Lower leg skin (tissue), 4 donors: ENCODE measurements at regions not wholly inside any gene's neighbourhood (a gene's known extent, or its start where the extent isn't known, plus 50 kb on each side); places are given as distances from the start of the nearest gene placed in this dataset.

Experiments used
- DNase-seq, 2 donors: peaks; one replicate each; pipeline ENCODE4 v3.0.0-alpha.2; 2019; ENCODE audit warnings: low spot score in 2 of 2
- H3K4me3 ChIP-seq: fragments of 200-600 bp; sonication (generic); 2 replicates; pipeline ENCODE4 v1.5.1; 2017; ENCODE audit warnings: mild to moderate bottlenecking, low read depth; ENCODE audit not compliant: poor library complexity, severe bottlenecking
- POLR2A ChIP-seq, 2 donors: fragments of 450-650 bp; IDR thresholded peaks; one replicate each; pipeline ENCODE4 v1.6.1; 2016 to 2017; ENCODE audit warnings: antibody characterized with exemption in 2 of 2, mild to moderate bottlenecking in 1 of 2, moderate library complexity in 1 of 2
- WGBS, 2 donors: methylation state at CpG; one replicate each; pipeline ENCODE4 v1.1.5; 2018; 5-methylcytosine and 5-hydroxymethylcytosine counted together
- intact Hi-C: fragments of 100-400 bp; cut with DNase I; formaldehyde crosslinking; loops from one replicate; pipeline ENCODE4 v1.15.0; 2023; ENCODE audit warnings: low total_unique reads
- TF ChIP-seq, protein P1 (sequence below), 3 donors: fragments of 450-650 bp; IDR thresholded peaks; one replicate each; pipeline ENCODE4 v1.5.1; 2016; ENCODE audit warnings: antibody characterized with exemption in 3 of 3, mild to moderate bottlenecking in 3 of 3, moderate library complexity in 2 of 3

GRCh38 chr15:100703032-100703578 is 100.7 kb downstream of the ASB7 start:
- DNase-seq: peak in 1 of 2 donors; percentile 36
- 56 to 68% methylated on average over 3 of the region's 3 CpGs for WGBS, 2 donors
- TF ChIP-seq, protein P1, sequence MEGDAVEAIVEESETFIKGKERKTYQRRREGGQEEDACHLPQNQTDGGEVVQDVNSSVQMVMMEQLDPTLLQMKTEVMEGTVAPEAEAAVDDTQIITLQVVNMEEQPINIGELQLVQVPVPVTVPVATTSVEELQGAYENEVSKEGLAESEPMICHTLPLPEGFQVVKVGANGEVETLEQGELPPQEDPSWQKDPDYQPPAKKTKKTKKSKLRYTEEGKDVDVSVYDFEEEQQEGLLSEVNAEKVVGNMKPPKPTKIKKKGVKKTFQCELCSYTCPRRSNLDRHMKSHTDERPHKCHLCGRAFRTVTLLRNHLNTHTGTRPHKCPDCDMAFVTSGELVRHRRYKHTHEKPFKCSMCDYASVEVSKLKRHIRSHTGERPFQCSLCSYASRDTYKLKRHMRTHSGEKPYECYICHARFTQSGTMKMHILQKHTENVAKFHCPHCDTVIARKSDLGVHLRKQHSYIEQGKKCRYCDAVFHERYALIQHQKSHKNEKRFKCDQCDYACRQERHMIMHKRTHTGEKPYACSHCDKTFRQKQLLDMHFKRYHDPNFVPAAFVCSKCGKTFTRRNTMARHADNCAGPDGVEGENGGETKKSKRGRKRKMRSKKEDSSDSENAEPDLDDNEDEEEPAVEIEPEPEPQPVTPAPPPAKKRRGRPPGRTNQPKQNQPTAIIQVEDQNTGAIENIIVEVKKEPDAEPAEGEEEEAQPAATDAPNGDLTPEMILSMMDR (IDR thresholded peaks at IDR 0.05): no peak
- no peak for TF ChIP-seq POLR2A (IDR thresholded peaks at IDR 0.05)
- H3K4me3 ChIP-seq: no peak overlapping the region
- intact Hi-C loops: no loop called here

DNA sequence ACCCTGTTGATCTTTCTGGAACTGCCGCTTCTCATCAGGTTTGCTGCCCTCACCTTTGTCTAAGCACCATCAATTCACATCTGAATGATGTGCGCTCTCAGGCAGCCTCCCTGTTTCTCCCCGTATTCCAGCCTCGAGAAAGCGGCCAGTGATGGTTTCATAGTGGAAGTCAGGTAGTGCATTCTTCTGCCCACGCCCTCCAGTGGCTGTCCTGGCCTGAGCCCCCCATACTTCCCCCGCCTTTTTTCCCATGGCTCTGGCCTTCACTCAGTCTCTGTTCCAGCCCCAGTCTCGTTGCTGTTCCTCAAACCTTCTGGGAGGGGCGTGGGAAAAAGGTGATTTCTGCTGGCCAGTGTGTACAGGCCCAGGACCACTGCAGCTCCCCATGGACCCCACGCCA is 101.3 kb downstream of the ASB7 start:
- 88 to 92% methylated on average over 10 of the region's 10 CpGs for WGBS, 2 donors
- intact Hi-C loops: no loop called here
- DNase-seq: peak in 1 of 2 donors; percentile 39

DNA sequence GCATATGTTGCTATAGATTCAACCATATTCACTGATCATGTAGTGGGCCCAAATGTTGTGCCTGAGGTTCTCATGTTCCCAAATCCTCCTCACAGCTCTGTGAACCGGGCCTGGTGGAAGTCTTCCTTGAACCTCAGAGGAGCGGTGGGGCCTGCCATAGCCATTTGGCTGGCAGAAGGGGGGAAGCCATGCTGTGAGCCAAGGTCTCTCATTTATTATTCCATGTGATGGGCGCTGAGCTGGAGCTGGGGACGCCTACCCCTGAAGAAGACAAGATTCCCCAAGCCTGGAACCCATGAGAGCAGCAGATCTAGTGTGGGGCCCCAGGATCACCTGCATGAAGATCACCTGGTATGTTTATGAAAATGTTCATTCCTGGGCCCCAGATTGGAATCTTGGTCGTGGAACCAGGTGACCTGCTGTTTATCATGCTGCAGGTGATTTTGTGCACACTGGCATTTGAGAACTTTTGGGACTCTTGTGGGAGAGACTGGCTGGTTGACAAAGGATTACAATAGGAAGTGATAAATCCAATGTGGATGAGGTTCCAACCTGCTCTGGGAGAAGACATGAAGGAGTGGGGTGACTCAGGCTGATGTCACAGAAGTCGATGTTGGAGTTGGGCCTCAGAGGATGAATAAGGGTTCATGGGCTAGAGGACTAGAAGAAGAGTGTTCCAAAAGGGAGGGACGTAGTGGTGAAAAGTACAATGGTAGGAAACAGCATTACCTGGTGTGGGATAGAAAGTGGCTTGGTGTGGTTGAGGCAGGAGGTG is 102.1 kb downstream of the ASB7 start:
- TF ChIP-seq, protein P1 (IDR thresholded peaks at IDR 0.05): no peak
- no peak for TF ChIP-seq POLR2A (IDR thresholded peaks at IDR 0.05)
- peak in 1 of 2 donors; percentile 52 for DNase-seq
- intact Hi-C loops: no loop called here
- H3K4me3 ChIP-seq: no peak overlapping the region
- 78 to 85% methylated on average over 7 of the region's 7 CpGs for WGBS, 2 donors

More for the DNA sequence above, 101.3 kb downstream of the ASB7 start:
- TF ChIP-seq POLR2A (IDR thresholded peaks at IDR 0.05): no peak
- TF ChIP-seq, protein P1 (IDR thresholded peaks at IDR 0.05): no peak
- H3K4me3 ChIP-seq: no peak overlapping the region

GRCh38 chr15:100705065-100705464 is 102.7 kb downstream of the ASB7 start:
- intact Hi-C loops: no loop called here
- TF ChIP-seq, protein P1 (IDR thresholded peaks at IDR 0.05): no peak
- TF ChIP-seq POLR2A (IDR thresholded peaks at IDR 0.05): no peak
- peak in 1 of 2 donors; percentile 37 for DNase-seq
- H3K4me3 ChIP-seq: no peak overlapping the region
- WGBS, 2 donors: 94 to 97% methylated on average over 7 of the region's 7 CpGs

GRCh38 chr15:100705841-100706240 is 103.5 kb downstream of the ASB7 start:
- peak in 1 of 2 donors; percentile 67 for DNase-seq
- intact Hi-C loops: no loop called here

More at GRCh38 chr15:100705841-100706240, 103.5 kb downstream of the ASB7 start:
- WGBS, 2 donors: 92 to 97% methylated on average over 9 to 11 of the region's 11 CpGs
- TF ChIP-seq, protein P1 (IDR thresholded peaks at IDR 0.05): no peak
- no peak for TF ChIP-seq POLR2A (IDR thresholded peaks at IDR 0.05)
- no peak overlapping the region for H3K4me3 ChIP-seq
